Stimulated activated CD4-positive, alpha-beta T cell treated with anti-CD3 and anti-CD28 coated beads, Interleukin-2, amount 100 ng/mL, for 24 hours (primary cell): ENCODE measurements at regions not wholly inside any gene's neighbourhood (a gene's known extent, or its start where the extent isn't known, plus 50 kb on each side); places are given as distances from the start of the nearest gene placed in this dataset.
A peak's percentile ranks its signal among the peaks of the same experiment; 100 is the strongest.

ENCODE experiments used
- DNase-seq, 2 donors: peaks; one replicate each; pipeline ENCODE4 v3.0.0-alpha.2; 2020

GRCh38 chr3:120544361-120544760 lies 51.8 kb upstream of the NDUFB4 start:
- no peak for DNase-seq

GRCh38 chr3:120536642-120537041 lies 59.5 kb upstream of the NDUFB4 start:
- no peak for DNase-seq

- DNase-seq, result no peak
Observed at GRCh38 chr3:120532969-120533368, 63.2 kb upstream of the NDUFB4 start.

DNA sequence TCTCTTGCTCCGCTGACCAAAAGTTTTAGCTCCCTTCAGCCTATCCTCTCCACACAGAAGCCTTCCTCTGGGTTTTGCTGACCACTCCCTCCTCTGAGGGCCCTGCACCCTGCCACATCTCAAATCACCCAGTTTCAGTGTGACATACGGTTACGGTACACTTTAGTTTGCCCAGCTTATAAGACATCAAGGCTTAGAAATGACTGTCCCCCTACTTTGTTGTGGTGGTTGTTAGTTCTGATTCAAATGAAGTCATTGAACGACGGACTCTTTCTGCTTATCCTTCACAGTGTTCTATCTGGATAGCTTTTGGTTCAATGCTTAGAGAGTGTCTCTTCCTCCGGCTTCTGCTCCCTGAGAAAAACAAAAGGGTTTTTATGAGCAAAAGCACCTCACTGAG lies 68.0 kb upstream of the NDUFB4 start:
- DNase-seq, result no peak

DNA sequence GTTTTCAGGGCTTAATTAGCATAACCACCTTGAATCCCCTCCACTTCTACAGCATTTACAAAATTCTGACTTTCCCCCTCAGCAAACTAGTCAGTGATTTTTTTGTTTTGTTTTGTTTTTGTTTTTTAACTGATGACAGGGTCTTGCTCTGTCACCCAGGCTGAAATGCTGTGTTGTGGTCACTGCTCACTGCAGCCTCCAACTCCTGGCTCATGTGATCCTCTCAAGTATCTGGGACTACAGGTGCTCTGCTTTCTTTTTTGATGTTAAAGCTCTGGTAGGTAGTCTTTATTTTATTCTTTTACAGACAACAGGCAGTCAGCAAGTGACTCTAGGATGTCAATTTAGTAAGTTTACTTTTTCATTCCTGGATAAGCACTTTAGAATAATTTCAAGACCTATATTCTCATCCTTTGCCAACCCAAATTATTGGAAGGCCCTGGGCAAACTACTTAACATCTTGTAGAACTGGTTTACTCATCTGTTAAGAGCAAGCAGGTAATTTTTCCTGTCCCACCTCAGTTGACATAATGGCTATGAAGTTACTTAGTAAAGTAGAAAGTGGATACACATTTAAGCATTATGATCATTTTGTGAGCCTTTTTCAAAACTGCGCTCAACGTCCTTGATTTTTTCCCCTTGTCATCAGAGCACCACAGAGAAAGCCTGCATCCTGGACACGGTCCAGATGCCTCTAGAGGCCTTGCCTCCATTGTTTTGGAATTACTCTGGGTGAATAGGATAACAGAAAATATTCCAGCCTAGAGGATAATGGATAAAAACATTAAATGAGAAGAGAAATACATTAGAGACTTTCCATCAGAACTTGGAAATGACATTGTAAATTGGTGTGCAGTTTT lies 69.9 kb upstream of the NDUFB4 start:
- no peak for DNase-seq

GRCh38 chr3:120524171-120524923 lies 71.8 kb upstream of the NDUFB4 start:
- no peak for DNase-seq

GRCh38 chr3:120516136-120516535 lies 65.3 kb upstream of the FSTL1 start:
- DNase-seq, result no peak

DNA sequence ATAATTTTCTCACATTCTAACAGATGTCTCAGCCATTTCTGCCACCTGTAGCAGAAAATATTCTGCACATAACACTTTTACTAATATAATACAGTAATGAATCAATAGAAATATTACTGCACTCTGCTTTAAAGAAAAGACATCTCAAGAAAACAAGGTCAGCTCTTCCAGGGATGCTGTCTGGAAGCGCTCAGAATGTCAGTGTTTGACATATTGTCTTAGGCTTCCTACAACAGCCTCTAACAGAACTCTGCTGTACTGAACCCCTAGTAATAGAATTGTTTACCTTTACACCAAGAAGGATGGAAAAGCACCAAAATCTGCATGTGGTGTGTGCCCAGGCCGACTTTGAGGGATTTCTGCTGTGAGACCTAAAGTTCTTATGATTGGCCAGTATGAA lies 61.9 kb upstream of the FSTL1 start:
- DNase-seq, result no peak

GRCh38 chr3:120506828-120507774 lies 56.3 kb upstream of the FSTL1 start:
- peak in 1 of 2 donors; percentile 6 for DNase-seq

DNA sequence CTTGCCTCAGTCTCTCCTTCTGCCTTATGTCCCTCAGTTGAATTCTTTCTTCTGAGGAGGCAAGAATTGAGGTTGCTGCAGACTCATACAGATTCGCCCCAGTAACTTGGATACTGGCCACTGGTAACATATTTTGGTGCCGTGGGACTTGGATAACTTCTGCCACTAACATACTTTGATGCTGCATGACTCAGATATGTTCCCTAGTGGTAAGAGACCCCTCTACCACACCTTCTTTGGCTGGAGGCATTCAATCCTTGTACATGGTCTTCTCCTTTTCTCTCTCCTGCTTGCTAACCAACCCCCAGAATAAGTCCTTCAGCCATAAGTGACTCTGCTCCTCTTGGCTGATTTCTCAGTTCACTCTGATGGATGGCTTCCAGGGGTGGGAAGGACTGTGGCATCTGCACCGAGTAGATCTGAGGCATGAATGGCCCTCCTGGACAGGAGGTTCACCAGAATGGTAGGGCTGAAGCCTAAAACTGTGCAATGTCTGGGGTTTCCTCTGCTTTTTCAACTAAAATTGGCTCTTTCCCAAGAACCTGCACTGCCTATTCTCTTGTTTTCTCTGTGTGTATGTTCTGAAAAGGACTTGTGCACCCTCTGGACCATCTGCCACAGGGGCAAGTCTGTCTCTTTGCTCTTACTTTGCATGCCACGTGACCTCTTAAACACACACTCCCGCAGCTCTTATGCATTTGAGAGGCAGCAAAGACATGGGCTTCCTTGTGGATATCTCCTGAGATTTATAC lies 55.5 kb upstream of the FSTL1 start:
- DNase-seq, result no peak

DNA sequence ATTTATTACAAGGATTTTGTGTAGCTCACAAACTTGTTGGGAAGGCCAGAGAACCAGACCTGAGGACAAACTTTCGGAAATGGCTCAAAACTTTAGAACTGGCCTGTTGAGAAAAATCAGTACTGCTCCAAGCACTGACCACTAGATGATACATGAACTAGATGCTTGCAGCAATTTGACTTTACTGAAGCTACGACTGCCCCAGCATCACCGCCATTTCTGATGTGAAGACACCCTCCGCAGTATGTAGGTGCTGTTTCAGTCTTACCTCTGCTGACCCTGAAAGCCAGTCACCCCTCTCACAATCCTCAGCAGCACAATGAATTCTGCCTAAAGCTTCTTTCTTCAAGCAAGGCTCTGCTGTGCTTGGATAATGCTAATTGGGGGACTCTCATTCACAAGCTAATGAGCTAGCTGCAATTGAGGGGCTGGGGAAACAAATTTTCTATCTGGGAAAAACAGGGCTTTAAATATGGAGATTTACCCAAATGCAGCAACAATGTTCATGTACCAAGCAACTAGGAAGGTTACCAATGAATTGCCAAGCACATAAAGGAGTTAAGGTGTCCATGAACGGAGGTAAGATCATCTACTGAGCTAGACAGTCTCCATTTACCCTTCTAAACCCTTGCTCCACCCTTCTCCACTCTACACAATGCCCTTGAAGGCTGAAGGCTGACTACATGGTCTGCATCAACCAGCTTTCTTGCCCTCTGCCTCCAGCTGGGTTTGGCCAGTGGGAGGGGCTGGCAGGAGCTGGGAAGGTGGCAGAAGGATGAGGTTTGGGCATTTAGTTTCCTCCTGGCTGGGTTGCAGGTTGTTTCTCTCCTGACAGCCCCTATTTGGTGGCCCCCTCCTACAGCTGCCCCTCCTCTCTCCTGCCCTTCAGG lies 53.2 kb upstream of the FSTL1 start:
- DNase-seq, result no peak

GRCh38 chr3:120502116-120502515 lies 51.3 kb upstream of the FSTL1 start:
- DNase-seq, result no peak
